ENCODE measurements at regions not wholly inside any gene's neighbourhood (a gene's known extent, or its start where the extent isn't known, plus 50 kb on each side); places are given as distances from the start of the nearest gene placed in this dataset.

DNA sequence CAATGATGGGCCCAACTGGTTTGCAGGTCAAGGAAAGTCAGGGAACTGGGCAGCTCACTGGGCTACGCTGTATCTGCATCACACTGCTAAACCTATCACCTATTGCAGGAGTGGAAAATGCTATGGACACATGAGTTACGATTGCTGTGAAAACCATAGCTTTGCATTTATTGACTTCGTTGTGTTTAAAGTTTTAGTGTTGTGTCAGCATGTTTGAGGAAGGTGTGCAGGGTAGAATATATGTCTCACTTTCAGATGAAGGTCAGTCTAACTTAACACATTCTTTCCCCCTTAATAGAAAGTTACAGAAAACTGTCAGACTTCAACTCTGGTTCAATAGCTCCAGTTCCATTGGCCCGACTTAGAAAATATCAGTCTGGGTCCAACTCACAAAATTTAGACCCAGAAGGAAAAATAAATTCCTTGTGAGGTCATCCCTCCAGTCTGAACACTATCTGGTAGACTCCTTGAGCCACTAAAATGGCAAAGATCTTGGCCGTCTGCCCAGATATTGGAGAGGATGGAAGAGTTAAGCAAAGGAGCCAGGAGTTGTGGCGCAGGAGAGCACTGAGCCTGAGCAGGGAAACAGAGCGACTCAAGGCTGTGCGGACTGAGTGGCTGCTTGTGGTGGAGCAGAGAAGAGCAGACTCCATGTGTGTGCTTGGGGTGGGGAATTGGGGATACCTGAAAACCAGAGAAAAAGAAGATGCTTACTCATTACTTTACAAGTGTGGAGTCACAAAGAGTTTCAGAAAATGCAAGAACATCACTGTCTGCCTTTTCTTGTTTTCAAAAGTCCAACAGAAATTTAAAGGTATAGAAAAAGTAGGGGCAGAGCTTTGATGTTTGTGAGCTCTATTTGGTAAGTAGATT is 518.5 kb downstream of the FGF9 start:
- Histone ChIP-seq H3K79me2 (ENCODE audit: control insufficient read depth, insufficient read depth, low read length) (no peaks in the 10 kb centered on the region), H3K36me3 (ENCODE audit: control insufficient read depth in 2 of 2, extremely low read depth in 1 of 2, insufficient read depth in 2 of 2, low read length in 2 of 2) (no peaks in the 10 kb centered on the region), H2AFZ (ENCODE audit: low read depth, low read length) (no peak overlapping the region), H3K27ac (ENCODE audit: insufficient read depth, low read depth, low read length) (no peak overlapping the region), H4K20me1 (replicated peaks; ENCODE audit: control insufficient read depth, extremely low read depth, insufficient read depth, low read length) (no peaks in the 10 kb centered on the region), H3K9me1 (replicated peaks; ENCODE audit: control insufficient read depth, extremely low read depth, insufficient read depth, low read length) (no peaks in the 10 kb centered on the region), H3K4me2 (ENCODE audit: insufficient read depth, low read length) (no peak overlapping the region), H3K27me3 (ENCODE audit: control insufficient read depth in 2 of 2, insufficient read depth in 2 of 2, low read length in 2 of 2) (no peaks in the 10 kb centered on the region), H3K9ac (replicated peaks; ENCODE audit: extremely low read depth, insufficient read depth, low read length) (no peak overlapping the region), H3K9me3 (replicated peaks; ENCODE audit: control insufficient read depth, insufficient read depth, low read length) (peaks cover 8% of the 10 kb centered on the region), H3K4me1 (ENCODE audit: control insufficient read depth, extremely low read depth, insufficient read depth, low read length) (no peaks in the 10 kb centered on the region), H3K4me3 (replicated peaks in 1 of 3; ENCODE audit: insufficient read depth in 1 of 3, low read depth in 1 of 3, low read length in 3 of 3) (no peak overlapping the region)
- no peak for DNase-seq (ENCODE audit: low read depth, low spot score)
- CTCF ChIA-PET = no interaction called here
- no TSS peak for BruUV-seq (replicated peaks)
- intact Hi-C loops (cut with micrococcal nuclease) (no loop called here), dilution Hi-C loops (cut with MboI; ENCODE audit: extremely low pct_ligation_motif_present, low sequenced_read_pairs) (no loop called here)
- FAIRE-seq = no peak
- TF ChIP-seq POLR2AphosphoS5 (IDR thresholded peaks at IDR 0.05; ENCODE audit: insufficient read depth, low read depth, low read length) (no peak), MYC (IDR thresholded peaks at IDR 0.05; ENCODE audit: low read depth, low read length) (no peak), JUN (IDR thresholded peaks at IDR 0.05; ENCODE audit: borderline replicate concordance, insufficient read depth, insufficient read length, low read depth) (no peak), MAX (IDR thresholded peaks at IDR 0.05; ENCODE audit: insufficient read depth, insufficient read length) (no peak), GATA2 (IDR thresholded peaks at IDR 0.05; ENCODE audit: insufficient read depth, insufficient read length, low read depth, low read length) (no peak), POLR2A (IDR thresholded peaks at IDR 0.05; ENCODE audit: low read depth, low read length) (no peak), FOS (IDR thresholded peaks at IDR 0.05; ENCODE audit: borderline replicate concordance, insufficient read depth, low read length) (no peak), CTCF (IDR thresholded peaks at IDR 0.05; ENCODE audit: extremely low read depth in 1 of 2, insufficient read depth in 1 of 2, low read depth in 1 of 2, low read length in 2 of 2) (no peak), EZH2 (IDR thresholded peaks at IDR 0.05; ENCODE audit: borderline replicate concordance, low read depth, low read length, severe bottlenecking) (no peak)
- POLR2A ChIA-PET = no interaction called here

Data from endothelial cell of umbilical vein (primary cell).